WI38 (cell line): ENCODE measurements at regions not wholly inside any gene's neighbourhood (a gene's known extent, or its start where the extent isn't known, plus 50 kb on each side); places are given as distances from the start of the nearest gene placed in this dataset.

Experiments used
- H3K4me3 ChIP-seq: 2 replicates; pipeline ENCODE4 v1.5.1; 2011; ENCODE audit warnings: low read depth, mild to moderate bottlenecking, control low read depth, low read length
- CTCF ChIP-seq: IDR thresholded peaks from 2 replicates; pipeline ENCODE4 v1.5.1; 2012; ENCODE audit warnings: low read depth, mild to moderate bottlenecking, control low read depth, low read length

- no peak for TF ChIP-seq CTCF
- no peak overlapping the region for H3K4me3 ChIP-seq
These were observed 108.4 kb upstream of the OTOS start for GRCh38 chr2:240248721-240249422.

GRCh38 chr2:240249423-240250149, 109.1 kb upstream of the OTOS start:
- no peak for TF ChIP-seq CTCF
- no peak overlapping the region for H3K4me3 ChIP-seq

- H3K4me3 ChIP-seq, result no peak overlapping the region
- TF ChIP-seq CTCF, result no peak
These were observed 109.9 kb upstream of the OTOS start for GRCh38 chr2:240250150-240250984.

- H3K4me3 ChIP-seq, result peak overlapping the region; percentile 22
- TF ChIP-seq CTCF, result no peak
These were observed 110.8 kb upstream of the OTOS start for GRCh38 chr2:240250985-240251847.

GRCh38 chr2:240251848-240252190, 111.4 kb upstream of the OTOS start:
- no peak for TF ChIP-seq CTCF
- no peak overlapping the region for H3K4me3 ChIP-seq

- no peak overlapping the region for H3K4me3 ChIP-seq
- TF ChIP-seq CTCF, result no peak
These were observed 111.9 kb upstream of the OTOS start for GRCh38 chr2:240252191-240252871.
